ENCODE measurements at regions not wholly inside any gene's neighbourhood (a gene's known extent, or its start where the extent isn't known, plus 50 kb on each side); places are given as distances from the start of the nearest gene placed in this dataset.

DNA sequence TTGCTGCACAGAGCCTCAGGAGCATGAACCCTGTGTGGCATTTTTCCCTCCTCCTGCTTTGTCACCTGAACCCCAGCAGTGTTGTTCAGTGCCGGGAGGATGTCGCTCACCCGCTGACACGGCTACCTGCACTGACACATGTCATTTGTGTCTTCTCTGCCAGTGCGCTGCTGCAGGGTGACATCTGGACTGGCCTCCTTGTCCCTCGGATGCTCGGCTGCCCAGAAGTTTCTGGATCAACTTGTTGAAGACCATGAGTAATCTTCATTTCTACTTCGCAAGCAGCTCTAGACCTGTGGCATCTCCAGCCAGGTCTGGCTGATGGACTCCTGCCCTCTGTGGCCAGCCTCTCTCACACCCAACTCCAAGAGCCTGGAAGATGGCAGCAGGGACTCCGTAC lies 311.1 kb upstream of the C2CD4B start:
- TF ChIP-seq CTCF (IDR thresholded peaks at IDR 0.05) (no peak), ZFX (IDR thresholded peaks at IDR 0.05; ENCODE audit: borderline replicate concordance) (no peak)

Data from 22Rv1 (cell line).